NT2/D1 (cell line): ENCODE measurements at regions not wholly inside any gene's neighbourhood (a gene's known extent, or its start where the extent isn't known, plus 50 kb on each side); places are given as distances from the start of the nearest gene placed in this dataset.

Source experiments
- DNase-seq: peaks from one replicate; pipeline ENCODE4 v3.0.0-alpha.2; 2011; ENCODE audit warnings: low read depth, low spot score
- H3K27me3 ChIP-seq: 2 replicates; pipeline ENCODE4 v1.6.0; 2011; ENCODE audit warnings: mild to moderate bottlenecking; ENCODE audit not compliant: insufficient read length, insufficient read depth
- H3K36me3 ChIP-seq: 2 replicates; pipeline ENCODE4 v1.6.1; 2011; ENCODE audit warnings: mild to moderate bottlenecking, low read length, mixed read lengths; ENCODE audit not compliant: insufficient read depth, insufficient read length
- H3K4me1 ChIP-seq: 2 replicates; pipeline ENCODE4 v1.5.1; 2011; ENCODE audit not compliant: insufficient read depth, insufficient read length
- H3K4me3 ChIP-seq: 2 replicates; pipeline ENCODE4 v1.5.1; 2011; ENCODE audit warnings: low read depth; ENCODE audit not compliant: insufficient read length
- H3K9ac ChIP-seq: 2 replicates; pipeline ENCODE4 v1.6.0; 2011; ENCODE audit warnings: low read depth; ENCODE audit not compliant: insufficient read length
- H3K9me3 ChIP-seq: 2 replicates; pipeline ENCODE4 v1.5.1; 2011; ENCODE audit warnings: mild to moderate bottlenecking, low read length; ENCODE audit not compliant: insufficient read depth
- SUZ12 ChIP-seq: IDR thresholded peaks from 2 replicates; pipeline ENCODE4 v1.6.1; 2011; ENCODE audit not compliant: insufficient read length, insufficient read depth; ENCODE audit errors: extremely low read depth
- YY1 ChIP-seq: IDR thresholded peaks from 2 replicates; pipeline ENCODE4 v1.6.1; 2011; ENCODE audit not compliant: insufficient read length, insufficient read depth
- ZNF274 ChIP-seq: IDR thresholded peaks from 2 replicates; pipeline ENCODE4 v1.6.1; 2011; ENCODE audit warnings: mild to moderate bottlenecking, low read depth, low read length

GRCh38 chr22:22769434-22770279 lies 118.0 kb upstream of the IGLL5 start:
- no peak overlapping the region for H3K4me3 ChIP-seq
- TF ChIP-seq ZNF274 (no peak), SUZ12 (no peak), YY1 (no peak)
- H3K27me3 ChIP-seq, result peaks cover 94% of the 10 kb centered on the region
- H3K36me3 ChIP-seq, result no peaks in the 10 kb centered on the region
- H3K9me3 ChIP-seq, result no peaks in the 10 kb centered on the region
- H3K9ac ChIP-seq, result no peak overlapping the region
- no peaks in the 10 kb centered on the region for H3K4me1 ChIP-seq
- DNase-seq, result no peak

GRCh38 chr22:22770280-22770871 lies 117.2 kb upstream of the IGLL5 start:
- Histone ChIP-seq H3K9ac (no peak overlapping the region), H3K27me3 (peaks cover 94% of the 10 kb centered on the region), H3K4me1 (no peaks in the 10 kb centered on the region), H3K36me3 (no peaks in the 10 kb centered on the region), H3K4me3 (no peak overlapping the region), H3K9me3 (no peaks in the 10 kb centered on the region)
- no peak for DNase-seq
- TF ChIP-seq YY1, result no peak
- no peak for TF ChIP-seq ZNF274
- TF ChIP-seq SUZ12, result no peak

GRCh38 chr22:22770881-22771280 lies 116.7 kb upstream of the IGLL5 start:
- TF ChIP-seq ZNF274, result no peak
- TF ChIP-seq YY1, result no peak
- TF ChIP-seq SUZ12, result no peak
- peaks cover 95% of the 10 kb centered on the region for H3K27me3 ChIP-seq
- no peaks in the 10 kb centered on the region for H3K36me3 ChIP-seq
- no peaks in the 10 kb centered on the region for H3K4me1 ChIP-seq
- H3K4me3 ChIP-seq, result no peak overlapping the region
- DNase-seq, result no peak
- no peaks in the 10 kb centered on the region for H3K9me3 ChIP-seq
- no peak overlapping the region for H3K9ac ChIP-seq

- no peak overlapping the region for H3K4me3 ChIP-seq
- H3K9me3 ChIP-seq, result no peaks in the 10 kb centered on the region
- no peak overlapping the region for H3K9ac ChIP-seq
- H3K27me3 ChIP-seq, result peaks cover 99% of the 10 kb centered on the region
- H3K4me1 ChIP-seq, result no peaks in the 10 kb centered on the region
- DNase-seq, result no peak
- TF ChIP-seq SUZ12 (no peak), ZNF274 (no peak), YY1 (no peak)
- H3K36me3 ChIP-seq, result no peaks in the 10 kb centered on the region
Measured at GRCh38 chr22:22771696-22772377, 115.8 kb upstream of the IGLL5 start.

GRCh38 chr22:22772396-22772795 lies 115.2 kb upstream of the IGLL5 start:
- H3K9ac ChIP-seq, result no peak overlapping the region
- no peaks in the 10 kb centered on the region for H3K36me3 ChIP-seq
- H3K4me1 ChIP-seq, result no peaks in the 10 kb centered on the region
- no peaks in the 10 kb centered on the region for H3K9me3 ChIP-seq
- H3K27me3 ChIP-seq, result peaks cover 99% of the 10 kb centered on the region
- no peak for TF ChIP-seq SUZ12
- TF ChIP-seq ZNF274, result no peak
- no peak for TF ChIP-seq YY1
- DNase-seq, result no peak
- H3K4me3 ChIP-seq, result no peak overlapping the region

GRCh38 chr22:22772883-22773282 lies 114.7 kb upstream of the IGLL5 start:
- Histone ChIP-seq H3K4me3 (no peak overlapping the region), H3K9me3 (no peaks in the 10 kb centered on the region), H3K9ac (no peak overlapping the region), H3K27me3 (peaks cover 99% of the 10 kb centered on the region), H3K4me1 (no peaks in the 10 kb centered on the region), H3K36me3 (no peaks in the 10 kb centered on the region)
- DNase-seq, result no peak
- TF ChIP-seq SUZ12 (no peak), ZNF274 (no peak), YY1 (no peak)

GRCh38 chr22:22773427-22773826 lies 114.2 kb upstream of the IGLL5 start:
- no peaks in the 10 kb centered on the region for H3K9me3 ChIP-seq
- H3K9ac ChIP-seq, result no peak overlapping the region
- H3K36me3 ChIP-seq, result no peaks in the 10 kb centered on the region
- peaks cover 99% of the 10 kb centered on the region for H3K27me3 ChIP-seq
- TF ChIP-seq ZNF274 (no peak), YY1 (no peak), SUZ12 (no peak)
- no peak for DNase-seq
- H3K4me1 ChIP-seq, result no peaks in the 10 kb centered on the region
- H3K4me3 ChIP-seq, result no peak overlapping the region
